ENCODE measurements at regions not wholly inside any gene's neighbourhood (a gene's known extent, or its start where the extent isn't known, plus 50 kb on each side); places are given as distances from the start of the nearest gene placed in this dataset.
"Not testable (repeated sequence)": the region's sequence is repeated elsewhere in the genome, so short reads cannot be mapped to it uniquely, and the experiment has no call there.

- no peak for ATAC-seq (ENCODE audit: low read depth in 2 of 2)
- Mint-ChIP-seq H3K4me3 (no peak overlapping the region), H3K27me3 (no peaks in the 10 kb centered on the region), H3K4me1 (peaks cover 25 to 43% (median 29%) of the 10 kb centered on the region in 3 donors), H3K36me3 (no peaks in the 10 kb centered on the region), H3K9me3 (peaks cover 0 to 8% (median 4%) of the 10 kb centered on the region in 7 donors), H3K27ac (peak overlapping the region in 3 of 6 donors; percentile 20 to 91 (median 65))
- DNase-seq = no peak
Measured at GRCh38 chr3:177249203-177249602, 51.9 kb upstream of the TBL1XR1 start.

- Mint-ChIP-seq H3K9me3 (peaks cover 0 to 8% (median 4%) of the 10 kb centered on the region in 7 donors), H3K4me1 (peaks cover 25 to 37% (median 29%) of the 10 kb centered on the region in 3 donors), H3K36me3 (no peaks in the 10 kb centered on the region), H3K27me3 (no peaks in the 10 kb centered on the region), H3K27ac (no peak overlapping the region), H3K4me3 (peak overlapping the region in 1 of 8 donors; percentile 6)
- DNase-seq = no peak
- ATAC-seq (ENCODE audit: low read depth in 2 of 2) = no peak
Measured at GRCh38 chr3:177250151-177250550, 52.9 kb upstream of the TBL1XR1 start.

GRCh38 chr3:177251755-177252154, 54.5 kb upstream of the TBL1XR1 start:
- H3K9me3 Mint-ChIP-seq = peaks cover 0 to 8% (median 4%) of the 10 kb centered on the region in 7 donors

GRCh38 chr3:177257006-177257405, 59.7 kb upstream of the TBL1XR1 start:
- Mint-ChIP-seq H3K4me3 (no peak overlapping the region), H3K36me3 (no peaks in the 10 kb centered on the region), H3K27ac (no peak overlapping the region), H3K4me1 (peaks cover 0 to 2% (median under 1%) of the 10 kb centered on the region in 3 donors), H3K9me3 (peaks cover 0 to 5% (median 0%) of the 10 kb centered on the region in 7 donors), H3K27me3 (no peaks in the 10 kb centered on the region)
- no peak for DNase-seq
- no peak for ATAC-seq (ENCODE audit: low read depth in 2 of 2)

More at GRCh38 chr3:177251755-177252154, 54.5 kb upstream of the TBL1XR1 start:
- H3K27me3 Mint-ChIP-seq = no peaks in the 10 kb centered on the region
- H3K27ac Mint-ChIP-seq = no peak overlapping the region
- ATAC-seq (ENCODE audit: low read depth in 2 of 2) = peak; percentile 75 to 87
- H3K36me3 Mint-ChIP-seq = no peaks in the 10 kb centered on the region
- peak overlapping the region in 1 of 8 donors; percentile 31 for H3K4me3 Mint-ChIP-seq
- peaks cover 20 to 28% (median 26%) of the 10 kb centered on the region in 3 donors for H3K4me1 Mint-ChIP-seq
- peak; percentile 39 for DNase-seq

- Mint-ChIP-seq H3K4me3 (no peak overlapping the region), H3K9me3 (no peaks in the 10 kb centered on the region), H3K27ac (peak overlapping the region in 1 of 6 donors; percentile 79), H3K36me3 (no peaks in the 10 kb centered on the region), H3K27me3 (no peaks in the 10 kb centered on the region), H3K4me1 (peaks cover 0 to 6% (median 2%) of the 10 kb centered on the region in 3 donors)
- no peak for DNase-seq
- no peak for ATAC-seq (ENCODE audit: low read depth in 2 of 2)
Measured at GRCh38 chr3:177257625-177258024, 60.3 kb upstream of the TBL1XR1 start.

GRCh38 chr3:177262396-177262795, 65.1 kb upstream of the TBL1XR1 start:
- H3K27me3 Mint-ChIP-seq = no peaks in the 10 kb centered on the region
- ATAC-seq (ENCODE audit: low read depth in 2 of 2) = no peak
- H3K9me3 Mint-ChIP-seq = no peaks in the 10 kb centered on the region
- H3K4me3 Mint-ChIP-seq = peak overlapping the region in 1 of 8 donors; percentile 18
- peak overlapping the region in 1 of 6 donors; percentile 38 for H3K27ac Mint-ChIP-seq
- no peak for DNase-seq
- H3K4me1 Mint-ChIP-seq = peaks cover 5 to 21% (median 15%) of the 10 kb centered on the region in 3 donors
- no peaks in the 10 kb centered on the region for H3K36me3 Mint-ChIP-seq

- H3K9me3 Mint-ChIP-seq = no peaks in the 10 kb centered on the region
- ATAC-seq (ENCODE audit: low read depth in 2 of 2) (no peak), DNase-seq (no peak)
- no peaks in the 10 kb centered on the region for H3K27me3 Mint-ChIP-seq
- no peaks in the 10 kb centered on the region for H3K36me3 Mint-ChIP-seq
- peaks cover 5 to 21% (median 15%) of the 10 kb centered on the region in 3 donors for H3K4me1 Mint-ChIP-seq
- H3K27ac Mint-ChIP-seq = peak overlapping the region in 3 of 6 donors; percentile 13 to 63 (median 33)
- no peak overlapping the region for H3K4me3 Mint-ChIP-seq
Measured at GRCh38 chr3:177263615-177264368, 66.5 kb upstream of the TBL1XR1 start.

GRCh38 chr3:177271811-177272501, 74.7 kb upstream of the TBL1XR1 start:
- not testable (repeated sequence) for H3K36me3 Mint-ChIP-seq; H3K27me3 Mint-ChIP-seq; H3K4me1 Mint-ChIP-seq; DNase-seq; ATAC-seq (ENCODE audit: low read depth in 2 of 2); H3K9me3 Mint-ChIP-seq; H3K4me3 Mint-ChIP-seq
- peak overlapping the region in 2 of 6 donors; percentile 69 to 87 for H3K27ac Mint-ChIP-seq

GRCh38 chr3:177278016-177278415, 80.7 kb upstream of the TBL1XR1 start:
- peaks cover 0 to 3% (median 0%) of the 10 kb centered on the region in 7 donors for H3K9me3 Mint-ChIP-seq
- peaks cover 26 to 35% (median 31%) of the 10 kb centered on the region in 3 donors for H3K4me1 Mint-ChIP-seq
- H3K4me3 Mint-ChIP-seq = no peak overlapping the region
- H3K36me3 Mint-ChIP-seq = no peaks in the 10 kb centered on the region
- peak overlapping the region in 1 of 6 donors; percentile 76 for H3K27ac Mint-ChIP-seq
- ATAC-seq (ENCODE audit: low read depth in 2 of 2) (no peak), DNase-seq (no peak)
- no peaks in the 10 kb centered on the region for H3K27me3 Mint-ChIP-seq

GRCh38 chr3:177279118-177279815, 82.0 kb upstream of the TBL1XR1 start:
- Mint-ChIP-seq H3K27ac (no peak overlapping the region), H3K4me3 (no peak overlapping the region)

GRCh38 chr3:177281292-177282118, 84.2 kb upstream of the TBL1XR1 start:
- DNase-seq (peak; percentile 40), ATAC-seq (ENCODE audit: low read depth in 2 of 2) (peak; percentile 94)
- no peaks in the 10 kb centered on the region for H3K27me3 Mint-ChIP-seq
- H3K4me1 Mint-ChIP-seq = peaks cover 26 to 36% (median 31%) of the 10 kb centered on the region in 3 donors
- no peaks in the 10 kb centered on the region for H3K36me3 Mint-ChIP-seq
- peak overlapping the region in 7 of 8 donors; percentile 2 to 89 (median 62) for H3K4me3 Mint-ChIP-seq
- H3K9me3 Mint-ChIP-seq = peaks cover 0 to 3% (median 0%) of the 10 kb centered on the region in 7 donors
- H3K27ac Mint-ChIP-seq = peak overlapping the region; percentile 10 to 86 (median 51)

More at GRCh38 chr3:177279118-177279815, 82.0 kb upstream of the TBL1XR1 start:
- Mint-ChIP-seq H3K4me1 (peaks cover 26 to 36% (median 31%) of the 10 kb centered on the region in 3 donors), H3K36me3 (no peaks in the 10 kb centered on the region), H3K9me3 (peaks cover 0 to 3% (median 0%) of the 10 kb centered on the region in 7 donors), H3K27me3 (no peaks in the 10 kb centered on the region)
- ATAC-seq (ENCODE audit: low read depth in 2 of 2) (no peak), DNase-seq (no peak)

GRCh38 chr3:177282119-177282655, 84.9 kb upstream of the TBL1XR1 start:
- no peaks in the 10 kb centered on the region for H3K36me3 Mint-ChIP-seq
- peak in 1 of 2 donors; percentile 29 for ATAC-seq (ENCODE audit: low read depth in 2 of 2)
- H3K9me3 Mint-ChIP-seq = peaks cover 0 to 3% (median 0%) of the 10 kb centered on the region in 7 donors
- no peak for DNase-seq
- peak overlapping the region in 5 of 6 donors; percentile 10 to 87 (median 51) for H3K27ac Mint-ChIP-seq
- H3K4me3 Mint-ChIP-seq = peak overlapping the region in 5 of 8 donors; percentile 53 to 72 (median 66)
- H3K4me1 Mint-ChIP-seq = peaks cover 28 to 34% (median 31%) of the 10 kb centered on the region in 3 donors
- no peaks in the 10 kb centered on the region for H3K27me3 Mint-ChIP-seq

All from naive B cell (primary cell).